ENCODE measurements at regions not wholly inside any gene's neighbourhood (a gene's known extent, or its start where the extent isn't known, plus 50 kb on each side); places are given as distances from the start of the nearest gene placed in this dataset.

DNA sequence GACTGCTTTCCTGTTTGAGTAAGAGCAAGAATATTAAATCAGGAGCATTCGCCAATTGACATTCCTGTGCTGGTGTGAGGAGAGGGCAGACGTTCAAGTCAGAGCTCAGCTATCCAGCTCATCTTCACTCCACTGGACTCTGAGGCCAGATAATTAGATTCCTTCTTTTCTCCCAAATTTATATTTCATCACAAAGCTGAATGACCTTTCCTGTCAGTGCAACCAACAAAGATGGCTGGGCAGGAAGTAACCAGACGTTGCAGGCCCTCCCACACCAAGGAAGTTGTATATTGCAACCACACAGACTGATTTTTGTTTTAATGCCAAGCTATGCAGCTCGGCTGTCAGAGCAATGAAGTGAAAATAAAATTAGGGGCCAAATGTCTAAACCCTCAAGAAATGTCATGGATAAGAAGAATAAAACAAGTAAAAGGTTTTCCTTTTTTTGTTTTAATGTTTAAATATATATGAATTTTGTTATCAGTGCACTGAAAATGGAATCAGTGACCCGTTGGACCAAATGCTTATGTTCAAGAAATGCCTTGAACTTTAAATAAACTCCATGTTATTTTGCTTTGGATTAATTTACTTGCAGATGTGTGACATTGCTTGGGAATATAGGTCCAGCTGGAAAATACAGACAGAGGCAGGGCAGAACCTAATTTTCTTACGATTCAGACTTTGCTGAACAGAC, 578.9 kb upstream of the FAT1 start:
- TF ChIP-seq BHLHE40 (IDR thresholded peaks at IDR 0.05; ENCODE audit: low read depth, low read length) (no peak), MXI1 (IDR thresholded peaks at IDR 0.05; ENCODE audit: borderline replicate concordance, low read depth, low read length) (no peak), CEBPB (IDR thresholded peaks at IDR 0.05; ENCODE audit: low read depth, low read length) (0 out of 2 replicates have a peak, but pooled peaks have one; percentile 3)
- peak overlapping the region; percentile 41 for H3K4me2 ChIP-seq (ENCODE audit: low read depth, low read length)
- peak overlapping the region; percentile 77; the same call in 1 of the 2 replicates for H2BK20ac ChIP-seq (ENCODE audit: low read depth, low read length)
- H2BK15ac ChIP-seq (ENCODE audit: low read depth, low read length) = peak overlapping the region; percentile 40; the same call in 1 of the 3 replicates
- peak overlapping the region; percentile 79 for H2AFZ ChIP-seq (replicated peaks; ENCODE audit: low read length, poor library complexity)
- H3K14ac ChIP-seq (replicated peaks; ENCODE audit: low read depth, low read length) = peak overlapping the region; percentile 69
- H4K5ac ChIP-seq (ENCODE audit: low read depth, low read length) = peak overlapping the region; percentile 84
- intact Hi-C loops (cut with micrococcal nuclease) (no loop called here), dilution Hi-C loops (cut with HindIII; ENCODE audit: low sequenced_read_pairs, unreplicated experiment) (no loop called here), in situ Hi-C loops (cut with MboI; ENCODE audit: low sequenced_read_pairs) (no loop called here)
- peak overlapping the region; percentile 61 for H2BK5ac ChIP-seq (ENCODE audit: low read depth, low read length, poor library complexity, severe bottlenecking)
- WGBS, 2 experiments (ENCODE audit: extremely low coverage in 2 of 2, insufficient read length in 1 of 2) = no CpG with 5 or more reads among the region's 6 CpGs
- H3K27me3 ChIP-seq (ENCODE audit: control insufficient read depth, insufficient read depth, low read length) = no peaks in the 10 kb centered on the region
- ChIA-PET POLR2A (ENCODE audit: unreplicated experiment) (no interaction called here), CTCF (interaction anchor here (1.0 kb wide), 1 partner anchor 8 kb away, joined by 4 read pairs; no protein-coding TSS in a partner anchor)
- H3K4me3 ChIP-seq (ENCODE audit: insufficient read depth, low read depth, low read length) = no peak overlapping the region
- DNase-seq (peak; percentile 39), ATAC-seq (ENCODE audit: low read depth) (peak; percentile 77)
- no TSS peak for BruUV-seq (replicated peaks)
- no peaks in the 10 kb centered on the region for H3K9me3 ChIP-seq (ENCODE audit: control insufficient read depth, insufficient read depth, low read length)
- H4K20me1 ChIP-seq (ENCODE audit: insufficient read depth, low read length) = no peaks in the 10 kb centered on the region
- no peak overlapping the region for H2AK9ac ChIP-seq (replicated peaks; ENCODE audit: low read depth, low read length, poor library complexity)
- H3K4ac ChIP-seq (ENCODE audit: low read depth, low read length) = peak overlapping the region; percentile 85
- H4K91ac ChIP-seq (ENCODE audit: insufficient read depth, low read depth, low read length) = peak overlapping the region; percentile 53
- peak overlapping the region; percentile 78 for H2BK120ac ChIP-seq (ENCODE audit: low read depth, low read length)
- H4K8ac ChIP-seq (ENCODE audit: low read depth in 2 of 2, low read length in 2 of 2) = peak overlapping the region; percentile 74 to 92
- no peak overlapping the region; the same call in 1 of the 2 replicates for H3K9ac ChIP-seq (ENCODE audit: low read depth, low read length)
- 0 out of 2 replicates have a peak, but pooled peaks cover 7% of the 10 kb centered on the region for H3K9me1 ChIP-seq (ENCODE audit: insufficient read depth, low read length)
- peak overlapping the region; percentile 95 for H3K18ac ChIP-seq (ENCODE audit: low read depth, low read length)
- H2AK5ac ChIP-seq (ENCODE audit: low read depth, low read length) = no peak overlapping the region
- no peaks in the 10 kb centered on the region for H3K36me3 ChIP-seq (ENCODE audit: control insufficient read depth, insufficient read depth, low read length)
- peak overlapping the region; percentile 49; the same call in 1 of the 2 replicates for H3K23ac ChIP-seq (ENCODE audit: low read depth, low read length)
- H3K4me1 ChIP-seq (ENCODE audit: control insufficient read depth, insufficient read depth, low read length) = peaks cover 10% of the 10 kb centered on the region
- H3K79me1 ChIP-seq (ENCODE audit: low read depth in 1 of 2, low read length in 2 of 2) = no peaks in the 10 kb centered on the region
- H3K56ac ChIP-seq (ENCODE audit: extremely low read depth, insufficient read depth, low read length) = 0 out of 2 replicates have a peak overlapping the region, but pooled peaks have one; percentile 14
- peak overlapping the region; percentile 54; the same call in 1 of the 2 replicates for H3K27ac ChIP-seq (ENCODE audit: insufficient read depth, low read length)
